Gastroesophageal sphincter (tissue), 3 donors: ENCODE measurements at regions not wholly inside any gene's neighbourhood (a gene's known extent, or its start where the extent isn't known, plus 50 kb on each side); places are given as distances from the start of the nearest gene placed in this dataset.
"Not testable (repeated sequence)": the region's sequence is repeated elsewhere in the genome, so short reads cannot be mapped to it uniquely, and the experiment has no call there.

Source experiments
- CTCF ChIP-seq, 4 experiments: fragments of 200-600 bp in 2 of 4; fragments of 450-650 bp in 2 of 4; sonication (generic) in 1 of 4; IDR thresholded peaks; one replicate each; pipeline ENCODE4 v1.5.1; 2017 to 2019; ENCODE audit warnings: antibody characterized with exemption in 4 of 4, mild to moderate bottlenecking in 2 of 4, moderate library complexity in 2 of 4
- EP300 ChIP-seq: sonication (generic); formaldehyde crosslinking; IDR thresholded peaks from one replicate; pipeline ENCODE4 v1.6.1; 2017; ENCODE audit warnings: antibody characterized with exemption, mild to moderate bottlenecking
- POLR2A ChIP-seq, 2 donors: fragments of 450-650 bp; IDR thresholded peaks; one replicate each; pipeline ENCODE4 v1.6.1; 2017; ENCODE audit warnings: antibody characterized with exemption in 2 of 2, mild to moderate bottlenecking in 2 of 2, moderate library complexity in 1 of 2
- POLR2AphosphoS5 ChIP-seq: sonication (generic); formaldehyde crosslinking; IDR thresholded peaks from one replicate; pipeline ENCODE4 v1.6.1; 2017; ENCODE audit warnings: antibody characterized with exemption

- TF ChIP-seq CTCF (IDR thresholded peaks at IDR 0.05); POLR2AphosphoS5; POLR2A (IDR thresholded peaks at IDR 0.05); EP300: not testable (repeated sequence)
These were observed 120.2 kb upstream of the LDB2 start for GRCh38 chr4:17018621-17019020.
